GM21447 (cell line): ENCODE measurements at regions not wholly inside any gene's neighbourhood (a gene's known extent, or its start where the extent isn't known, plus 50 kb on each side); places are given as distances from the start of the nearest gene placed in this dataset.

Experiments
- ATAC-seq: cut with Tn5 transposase; IDR thresholded peaks from one replicate; pipeline ENCODE4 v1.9.1; 2021; ENCODE audit not compliant: unreplicated experiment

DNA sequence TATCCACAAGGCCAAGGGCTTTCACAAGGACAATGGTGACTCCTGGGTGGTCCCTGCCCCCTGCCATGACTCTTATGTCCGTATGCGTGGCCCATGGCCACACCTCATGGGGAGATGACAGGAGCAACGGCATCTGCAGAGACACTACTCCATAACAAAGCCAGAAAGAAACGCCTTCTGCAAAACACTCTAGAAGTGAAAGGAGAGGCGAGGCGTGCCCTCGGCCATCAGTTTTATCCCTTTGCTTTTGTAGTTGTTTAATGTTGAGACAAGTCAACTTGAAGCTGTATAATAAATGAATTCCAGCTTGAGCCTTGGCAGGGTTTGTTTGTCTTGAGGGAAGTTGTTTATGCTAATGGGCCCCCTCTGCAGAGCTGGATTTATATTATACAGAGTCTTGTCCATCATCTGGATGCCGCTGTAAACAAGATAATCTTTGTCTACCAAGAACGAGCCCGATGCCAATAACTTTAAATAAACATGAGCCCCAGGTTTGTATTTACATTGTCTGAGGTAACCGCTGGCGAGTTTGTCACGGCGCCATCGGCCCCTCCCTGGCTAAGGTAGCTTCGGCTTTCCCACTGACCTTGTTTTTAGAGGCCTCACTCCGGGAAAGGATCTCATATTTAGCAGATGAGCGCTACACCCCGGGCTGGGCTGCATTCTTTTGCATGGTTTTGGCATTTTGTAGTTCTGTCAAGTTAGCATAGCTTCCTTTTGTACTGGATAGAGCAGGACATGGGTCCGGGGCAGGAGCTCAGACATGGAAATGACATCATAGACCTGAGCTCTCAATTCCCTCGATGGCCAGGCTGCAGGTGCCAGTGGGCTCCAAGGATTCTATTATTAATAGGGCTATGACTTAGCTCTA lies 165.3 kb downstream of the ERCC6L2 start:
- no peak for ATAC-seq

DNA sequence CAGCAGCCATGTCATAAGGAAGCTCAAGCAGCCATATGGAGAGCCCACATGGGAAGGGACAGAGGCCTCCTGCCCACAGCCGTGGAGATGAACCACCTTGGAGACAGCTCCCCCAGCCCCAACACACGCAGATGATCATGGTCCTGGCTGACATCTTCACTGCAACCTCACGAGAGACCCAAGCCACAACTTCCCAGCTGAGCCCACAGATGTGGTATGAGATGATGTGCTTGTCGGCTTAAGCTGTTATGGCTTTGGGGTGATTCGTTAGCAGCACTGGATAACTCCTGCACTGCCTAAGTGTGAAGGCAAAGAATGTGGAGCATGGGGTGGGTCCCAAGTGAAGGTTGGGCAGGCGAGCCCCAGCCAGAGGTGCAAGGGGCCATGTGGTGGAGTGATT lies 163.4 kb downstream of the ERCC6L2 start:
- ATAC-seq: no peak

DNA sequence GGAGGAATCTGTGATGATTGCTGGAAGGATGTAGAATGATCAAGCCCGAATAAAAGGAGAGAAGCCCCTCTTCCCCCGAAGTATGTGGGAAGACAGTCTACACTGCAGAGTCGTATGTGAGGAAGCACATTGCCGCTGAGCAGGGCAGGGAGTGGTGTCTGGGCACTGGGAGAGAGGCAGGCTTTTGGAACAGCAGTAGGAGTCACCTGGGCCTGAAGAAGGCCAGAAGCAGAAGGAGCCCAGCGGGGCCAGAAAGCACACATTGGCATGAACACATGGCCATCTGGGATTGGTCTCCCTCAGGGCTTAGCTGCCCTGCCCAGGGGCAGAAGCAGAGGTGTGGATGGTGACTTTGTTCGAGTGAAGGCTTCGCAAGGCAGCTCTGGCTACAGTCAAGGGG lies 162.8 kb downstream of the ERCC6L2 start:
- no peak for ATAC-seq

DNA sequence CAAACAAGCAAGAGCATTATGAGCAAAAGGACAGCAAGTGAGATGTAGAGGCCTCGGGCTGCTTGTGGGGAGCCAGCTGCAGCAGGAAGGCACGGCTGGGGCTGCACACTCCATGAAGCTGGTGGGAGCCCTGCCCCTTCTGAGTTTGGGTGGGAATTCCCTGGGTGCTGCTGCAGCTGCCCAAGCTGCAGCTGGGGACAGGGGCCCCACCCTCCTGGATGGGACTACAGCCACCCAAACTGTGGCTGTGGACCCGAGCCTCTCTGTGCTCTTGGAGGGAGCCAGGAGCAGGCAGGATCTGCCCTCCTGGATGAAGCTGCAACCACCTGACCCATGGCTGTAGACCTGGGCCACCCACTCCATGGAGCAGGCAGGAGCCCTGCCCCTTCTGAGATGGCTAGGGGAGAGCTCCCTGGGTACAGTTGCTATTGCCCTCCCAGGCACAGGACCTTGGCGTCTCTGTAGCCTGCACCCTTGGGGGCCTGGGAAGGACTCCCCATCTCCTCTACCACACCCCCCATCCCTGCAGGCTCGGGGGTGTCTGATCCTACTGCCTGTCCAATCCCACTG lies 159.1 kb downstream of the ERCC6L2 start:
- no peak for ATAC-seq

DNA sequence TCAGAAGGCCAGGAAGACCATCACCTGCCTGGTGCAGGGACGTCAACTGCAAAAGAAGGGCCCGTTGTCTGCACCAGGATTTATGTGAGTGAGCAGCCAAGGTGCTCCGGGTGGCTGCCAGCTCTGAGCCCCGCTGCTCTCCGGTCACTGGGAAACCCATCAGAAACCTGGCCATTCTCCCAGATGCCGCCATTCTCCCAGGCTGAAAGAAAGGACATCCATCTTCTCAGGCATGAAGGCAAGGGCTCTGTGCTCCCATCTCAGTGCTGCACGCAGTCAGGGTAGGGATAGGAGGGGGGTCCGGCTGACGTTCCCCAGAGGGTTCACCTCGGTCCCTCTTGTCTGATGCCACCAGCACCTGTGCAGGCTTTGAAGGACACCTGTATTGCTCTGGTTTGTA lies 158.4 kb downstream of the ERCC6L2 start:
- ATAC-seq: no peak

DNA sequence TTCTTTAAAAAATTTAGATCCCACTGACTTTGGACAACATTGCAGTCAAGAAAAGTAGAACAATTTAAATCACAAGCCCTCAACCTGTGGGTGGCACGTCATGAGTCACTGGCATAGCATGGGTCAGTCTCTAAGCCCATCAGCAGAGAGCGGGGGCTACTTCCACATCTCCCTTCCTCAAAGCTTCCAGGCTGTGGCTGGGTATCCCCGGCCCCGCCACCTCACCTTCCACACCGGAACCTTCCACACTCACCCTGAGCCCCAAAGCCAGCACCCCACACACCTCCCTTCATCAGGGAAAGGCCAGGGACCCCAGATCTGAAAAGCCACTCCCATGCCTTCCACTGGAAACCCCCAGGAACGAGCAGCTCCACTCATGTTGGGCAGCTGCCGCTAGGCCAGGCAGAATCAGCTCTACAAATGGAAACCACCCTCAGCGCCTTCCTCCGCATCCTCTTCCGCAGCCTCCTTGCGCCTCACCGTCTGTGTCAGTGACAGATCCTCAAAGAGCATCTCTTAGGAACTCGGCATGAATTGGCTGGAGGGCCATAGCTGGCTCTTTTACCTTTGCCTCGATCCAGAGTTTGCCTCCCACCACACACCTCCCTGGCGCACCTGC lies 156.5 kb downstream of the ERCC6L2 start:
- no peak for ATAC-seq

DNA sequence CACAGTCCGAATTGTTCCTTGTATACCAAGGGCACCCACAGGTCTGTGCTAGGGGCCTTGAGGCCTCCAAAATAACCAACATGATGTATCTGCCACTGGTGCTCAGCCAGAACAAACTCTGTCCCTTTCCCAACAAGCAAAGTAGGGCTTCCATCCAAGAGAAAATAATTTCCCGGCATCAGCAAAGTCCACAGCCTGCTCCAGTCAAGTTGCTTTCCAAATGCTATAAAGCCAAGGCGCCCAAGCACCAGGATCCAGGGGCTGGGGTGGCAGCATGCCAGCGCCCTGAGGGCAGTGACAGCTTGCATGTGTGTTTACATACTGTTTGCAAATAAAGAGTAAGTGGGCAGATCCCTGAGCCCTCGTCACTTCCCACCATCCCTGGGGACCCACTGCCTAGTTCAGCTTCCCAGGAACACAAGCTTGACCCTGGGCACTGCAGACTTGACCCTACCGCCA lies 155.9 kb downstream of the ERCC6L2 start:
- no peak for ATAC-seq

DNA sequence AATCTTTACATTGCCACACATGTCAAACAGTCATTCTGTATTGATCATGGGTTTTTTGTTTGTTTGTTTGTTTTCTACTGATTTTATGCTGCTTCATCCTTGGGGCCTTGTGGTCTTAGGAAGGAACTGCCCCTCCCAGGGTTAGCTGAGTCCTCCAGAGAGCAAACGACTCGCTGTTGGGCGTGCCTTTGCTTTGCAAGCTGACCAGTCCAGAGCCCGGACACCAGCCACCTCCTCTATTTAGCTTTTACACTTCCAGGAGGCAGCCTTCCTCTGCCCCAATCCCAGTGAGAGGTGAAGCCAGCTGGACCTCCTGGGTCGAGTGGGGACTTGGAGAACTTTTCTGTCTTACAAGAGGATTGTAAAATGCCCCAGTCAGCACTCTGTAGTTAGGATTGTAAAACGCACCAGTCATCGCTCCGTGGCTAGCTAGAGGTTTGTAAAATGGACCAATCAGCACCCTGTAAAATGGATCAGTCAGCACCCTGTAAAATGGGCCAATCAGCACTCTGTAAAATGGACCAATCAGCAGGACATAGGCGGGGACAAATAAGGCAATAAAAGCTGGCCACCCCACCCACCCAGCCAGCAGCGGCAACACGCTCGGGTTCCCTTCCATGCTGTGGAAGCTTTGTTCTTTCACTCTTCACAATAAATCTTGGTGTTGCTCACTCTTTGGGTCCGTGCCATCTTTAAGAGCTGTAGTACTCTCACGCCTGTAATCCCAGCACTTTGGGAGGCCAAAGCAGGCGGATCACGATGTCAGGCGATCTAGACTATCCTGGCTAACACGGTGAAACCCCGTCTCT lies 154.4 kb downstream of the ERCC6L2 start:
- ATAC-seq: no peak

DNA sequence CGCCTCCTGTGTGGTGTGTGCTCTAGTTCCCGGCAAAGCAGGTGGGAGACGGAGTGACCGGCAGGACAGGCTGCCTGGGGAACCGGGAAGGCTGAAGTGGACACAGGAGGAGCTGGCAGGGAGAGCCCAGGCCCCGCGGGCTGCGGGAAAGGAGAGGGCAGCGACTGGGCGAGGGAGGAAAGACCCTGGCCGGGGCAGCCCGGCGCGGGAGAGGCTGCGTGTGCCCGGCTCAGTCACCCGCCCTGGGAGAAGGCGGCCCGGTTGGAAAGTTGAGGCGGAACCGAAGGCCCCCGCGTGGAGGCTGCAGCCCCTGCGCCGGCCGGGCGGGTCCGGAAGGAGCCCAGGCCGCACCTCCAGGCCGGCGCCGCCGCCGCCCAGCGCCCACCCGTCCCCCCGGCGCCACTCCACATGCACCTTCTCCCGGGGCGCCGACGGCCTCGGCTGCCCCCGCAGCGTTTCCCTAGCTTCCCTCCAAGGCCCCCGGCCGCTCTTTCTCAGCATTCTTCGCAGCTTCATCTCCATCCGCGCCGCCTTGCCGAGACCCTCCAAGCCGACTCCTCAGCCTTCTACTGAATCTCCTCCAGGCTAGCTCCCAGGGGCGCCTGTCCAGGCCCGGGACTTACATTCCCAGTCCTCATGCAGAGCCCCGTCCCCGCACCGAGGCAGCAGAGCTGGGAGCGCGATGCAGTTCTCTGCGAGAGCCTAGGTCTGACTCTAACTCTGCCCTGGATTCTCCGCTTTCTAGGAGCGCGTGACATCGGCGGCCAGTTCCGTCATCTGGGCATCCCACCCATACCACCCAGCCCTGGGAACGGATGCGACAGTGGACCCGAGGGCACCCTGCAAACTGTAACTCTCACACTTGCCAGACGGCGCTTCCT lies 152.0 kb downstream of the ERCC6L2 start:
- ATAC-seq: no peak

DNA sequence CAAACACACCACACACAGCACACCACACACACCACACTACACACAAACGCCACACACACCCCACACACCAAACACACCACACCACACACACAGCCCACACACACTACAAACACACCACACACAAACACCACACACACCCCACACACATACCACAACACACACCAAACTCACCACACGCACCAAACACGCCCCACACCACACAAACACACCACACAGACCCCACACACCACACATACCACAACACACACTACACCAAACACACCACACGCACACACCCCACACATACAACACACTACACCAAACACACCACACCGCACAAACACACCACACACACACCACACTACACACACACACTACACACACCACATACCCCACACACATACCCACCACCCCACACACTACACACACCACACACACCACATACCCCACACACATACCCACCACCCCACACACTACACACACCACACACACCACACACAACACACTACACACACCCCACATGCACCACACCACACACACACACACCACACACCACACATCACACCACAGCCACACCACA lies 151.2 kb downstream of the ERCC6L2 start:
- ATAC-seq: no peak

DNA sequence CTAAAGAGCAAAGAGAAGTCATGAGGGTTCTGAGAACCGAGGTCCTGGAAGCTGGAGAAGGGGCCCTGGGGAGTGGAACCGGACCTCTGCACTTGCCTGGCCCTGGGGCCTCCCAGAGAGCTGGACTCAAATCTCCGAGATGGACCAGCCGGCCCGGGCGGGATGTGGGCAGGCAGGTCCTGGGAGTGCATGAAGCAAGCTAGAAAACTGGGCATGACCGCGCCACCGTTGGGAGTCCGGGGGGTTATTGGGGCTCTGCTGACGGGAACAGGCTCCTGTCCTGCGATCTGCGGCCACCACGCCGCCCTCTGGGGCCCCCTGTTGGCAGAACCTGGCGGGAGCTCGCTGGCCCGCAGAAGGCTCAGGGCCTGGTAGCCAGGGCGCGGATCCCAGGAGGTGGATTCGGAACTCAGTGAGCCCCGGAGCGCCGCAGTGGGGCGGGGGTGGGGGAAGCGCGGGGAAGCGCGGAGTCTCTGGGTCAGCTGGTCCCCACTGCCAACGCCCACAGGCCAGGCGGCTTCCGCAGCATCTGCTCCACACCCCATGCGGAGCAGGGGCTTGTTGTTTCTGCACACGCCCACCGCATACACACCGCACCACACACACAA lies 150.6 kb downstream of the ERCC6L2 start:
- no peak for ATAC-seq

DNA sequence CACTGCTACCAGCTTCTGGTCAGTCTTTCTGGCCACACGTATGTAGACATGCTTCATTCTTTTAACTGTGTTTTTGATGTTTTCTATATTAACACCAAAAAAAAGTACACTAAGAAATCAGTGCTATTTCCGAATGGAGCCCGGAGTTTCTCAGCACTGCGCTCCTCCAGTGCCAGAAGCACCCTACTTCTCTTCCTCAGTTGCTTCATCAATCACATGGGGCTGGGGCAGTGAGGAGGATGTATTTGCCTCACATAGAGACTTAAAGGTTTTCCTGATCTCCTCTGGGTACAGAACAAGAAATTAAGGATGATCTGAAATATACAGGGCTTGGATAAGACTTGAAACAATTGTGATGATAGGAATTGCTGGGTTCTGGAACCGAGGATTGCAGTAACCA lies 148.0 kb downstream of the ERCC6L2 start:
- no peak for ATAC-seq

DNA sequence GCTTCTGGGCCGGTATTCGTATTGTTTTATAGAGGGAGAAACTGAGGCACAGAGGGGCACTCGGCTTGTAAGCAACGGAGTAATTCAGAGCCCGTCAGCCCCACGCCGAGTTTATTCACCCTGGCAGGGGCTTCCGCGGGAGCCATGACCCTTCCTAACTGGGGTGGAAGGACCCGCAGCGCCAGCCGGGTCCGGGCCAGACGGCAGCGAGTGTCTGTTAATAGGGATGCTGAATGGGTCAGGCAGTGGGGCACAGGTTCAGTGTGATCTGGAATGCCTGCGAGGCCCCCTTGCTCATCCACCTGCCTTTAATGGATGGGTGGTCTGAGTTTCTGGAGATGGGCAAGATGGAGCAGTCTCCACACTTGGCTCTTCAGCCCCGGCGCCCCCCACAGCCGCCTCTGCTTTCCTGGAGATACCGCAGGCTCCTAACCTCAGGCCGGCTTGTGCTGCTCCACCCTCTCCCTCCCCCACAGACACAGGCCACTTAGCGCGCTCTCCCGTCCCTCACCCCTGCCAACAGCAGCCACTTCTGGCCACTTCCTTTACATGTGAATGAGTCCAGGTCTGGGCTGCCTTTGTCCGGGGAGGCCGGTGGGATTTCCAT lies 147.1 kb downstream of the ERCC6L2 start:
- ATAC-seq: no peak

DNA sequence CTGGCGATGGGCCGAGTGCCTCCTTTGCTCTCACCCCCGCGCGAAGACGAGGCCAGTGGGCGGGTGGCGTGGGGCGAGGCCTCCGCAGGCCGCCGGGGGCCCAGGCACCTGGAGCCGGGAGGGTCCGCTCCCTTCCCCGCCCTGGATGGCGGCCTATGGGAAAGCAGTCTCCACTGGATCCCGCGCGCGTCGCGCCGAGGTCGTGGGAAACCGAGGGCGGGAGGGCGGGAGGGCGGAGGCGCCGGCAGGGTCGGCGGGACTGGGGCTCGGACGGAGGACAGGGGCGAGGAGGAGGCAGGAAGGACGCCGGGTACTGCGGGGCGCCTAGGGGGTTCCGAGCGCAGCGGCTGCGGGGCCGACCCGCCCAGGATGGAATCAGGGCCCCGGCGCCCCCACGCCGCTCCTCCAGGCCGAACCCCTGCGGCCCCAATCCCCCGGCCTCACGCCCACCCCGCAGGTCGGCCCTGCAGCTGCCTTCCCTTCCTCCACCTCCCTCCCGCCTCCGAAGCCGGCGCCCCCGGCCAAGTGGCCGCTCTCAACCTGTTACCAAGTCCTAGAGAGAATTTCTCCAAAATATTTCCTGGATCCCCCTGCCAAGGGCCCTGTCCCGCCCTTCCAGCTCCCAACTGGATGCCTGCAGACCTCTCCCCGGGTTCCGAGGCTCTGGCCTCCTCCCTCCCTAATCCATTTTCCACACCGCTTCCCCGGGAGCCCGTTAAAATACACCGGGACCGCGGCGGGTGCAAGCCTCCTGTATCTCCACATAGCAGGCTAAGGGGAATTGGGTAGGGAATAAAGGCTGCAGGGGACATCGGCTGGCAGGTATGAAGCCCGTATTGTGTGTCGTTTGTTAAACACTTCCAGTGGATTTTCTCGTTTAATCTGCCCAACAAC lies 146.3 kb downstream of the ERCC6L2 start:
- no peak for ATAC-seq

DNA sequence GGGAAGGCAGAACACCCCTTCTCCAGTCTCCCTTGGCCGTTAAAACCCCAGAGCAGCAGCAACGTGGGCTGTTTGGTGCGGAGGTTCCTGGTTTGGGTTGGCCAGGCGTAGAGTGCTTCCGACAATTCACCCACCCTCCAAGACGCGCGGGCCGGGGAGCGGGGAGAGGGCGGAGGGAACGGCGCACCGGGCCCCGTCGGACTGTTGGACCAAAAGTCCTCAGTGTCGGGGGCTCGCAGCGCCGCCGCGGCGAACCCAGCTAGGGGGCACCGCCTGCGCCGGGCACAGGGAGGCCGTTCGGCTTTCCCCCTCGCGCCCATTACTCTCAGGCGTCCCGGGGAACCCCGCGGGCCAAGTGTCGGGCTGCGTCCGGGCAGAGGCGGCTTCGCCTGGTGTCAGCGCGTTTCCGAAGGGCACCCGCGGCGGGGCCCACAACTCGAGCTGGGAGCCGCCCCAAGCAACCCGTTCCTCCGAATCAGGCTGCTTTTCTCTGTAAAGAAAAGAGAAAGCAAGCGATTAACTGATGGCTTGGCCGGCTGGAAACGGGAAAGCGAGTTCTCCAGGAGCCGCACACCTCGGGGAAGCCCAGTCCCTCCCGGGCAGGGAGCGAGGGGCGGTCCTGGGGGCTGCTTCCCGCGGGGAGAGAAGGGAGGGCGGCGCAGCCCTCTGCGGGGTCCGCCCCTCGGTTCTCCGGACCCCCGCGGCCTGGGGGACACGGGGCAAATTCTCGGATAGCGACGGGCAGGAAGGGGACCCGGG lies 145.5 kb downstream of the ERCC6L2 start:
- ATAC-seq: no peak

DNA sequence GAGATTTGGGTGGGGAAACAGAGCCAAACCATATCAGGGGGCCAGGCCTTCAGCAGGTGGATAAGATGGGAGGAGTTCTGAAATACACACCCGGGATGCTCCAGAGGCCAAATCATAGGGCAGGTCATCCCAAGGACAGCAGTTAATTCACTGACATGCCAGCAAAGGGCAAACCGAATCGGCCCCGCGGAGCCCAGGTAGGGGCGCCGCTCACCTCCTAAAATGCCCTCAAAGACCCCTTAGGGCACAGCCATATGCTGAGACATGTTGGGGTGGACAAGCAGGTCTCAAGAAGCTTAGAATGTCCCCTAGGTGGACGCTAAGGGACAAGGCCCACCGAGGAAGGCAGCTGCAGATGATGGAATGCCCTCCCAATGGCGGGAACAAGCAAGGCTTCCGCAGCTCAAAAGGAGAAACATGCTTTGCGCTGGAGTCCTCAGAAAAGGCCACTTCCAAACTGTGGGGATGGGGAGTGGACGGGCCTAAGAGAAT lies 144.9 kb downstream of the ERCC6L2 start:
- no peak for ATAC-seq
